Naive B cell (primary cell): ENCODE measurements at regions not wholly inside any gene's neighbourhood (a gene's known extent, or its start where the extent isn't known, plus 50 kb on each side); places are given as distances from the start of the nearest gene placed in this dataset.
"Not testable (repeated sequence)": the region's sequence is repeated elsewhere in the genome, so short reads cannot be mapped to it uniquely, and the experiment has no call there.

Experiments used
- ATAC-seq, 2 donors: fragments of 150-1000 bp; cut with Tn5 transposase; 2 replicates each; pipeline ENCODE4 v1.10.0; 2021; ENCODE audit warnings: low read depth in 2 of 2, mild to moderate bottlenecking in 2 of 2, moderate library complexity in 2 of 2
- DNase-seq: peaks from one replicate; pipeline ENCODE4 v3.0.0; 2022
- H3K27ac Mint-ChIP-seq, 6 donors: one replicate each; pipeline ENCODE4 v1.8.0; 2020 to 2022; ENCODE audit warnings: mild to moderate bottlenecking in 6 of 6, mixed read lengths in 6 of 6, moderate library complexity in 5 of 6, inconsistent platforms in 2 of 6
- H3K27me3 Mint-ChIP-seq, 3 donors: one replicate each; pipeline ENCODE4 v1.8.0; 2021 to 2022; ENCODE audit warnings: mixed read lengths in 3 of 3, mild to moderate bottlenecking in 1 of 3
- H3K36me3 Mint-ChIP-seq, 2 donors: one replicate each; pipeline ENCODE4 v1.8.0; 2020 to 2022; ENCODE audit warnings: mixed read lengths in 2 of 2, inconsistent platforms in 1 of 2, mild to moderate bottlenecking in 1 of 2
- H3K4me1 Mint-ChIP-seq, 3 donors: one replicate each; pipeline ENCODE4 v1.8.0; 2020 to 2022; ENCODE audit warnings: mixed read lengths in 3 of 3, inconsistent platforms in 1 of 3, mild to moderate bottlenecking in 1 of 3, moderate library complexity in 1 of 3
- H3K4me3 Mint-ChIP-seq, 8 donors: one replicate each; pipeline ENCODE4 v1.8.0; 2020 to 2022; ENCODE audit warnings: mild to moderate bottlenecking in 8 of 8, mixed read lengths in 8 of 8, moderate library complexity in 8 of 8, inconsistent platforms in 2 of 8
- H3K9me3 Mint-ChIP-seq, 7 donors: one replicate each; pipeline ENCODE4 v1.8.0; 2020 to 2022; ENCODE audit warnings: mixed read lengths in 7 of 7, mild to moderate bottlenecking in 5 of 7, inconsistent platforms in 2 of 7, moderate library complexity in 1 of 7

GRCh38 chr4:72779241-72779640 is 210.2 kb upstream of the ADAMTS3 start:
- no peaks in the 10 kb centered on the region for H3K4me1 Mint-ChIP-seq
- no peaks in the 10 kb centered on the region for H3K36me3 Mint-ChIP-seq
- H3K27ac Mint-ChIP-seq: no peak overlapping the region
- DNase-seq: no peak
- no peak for ATAC-seq
- H3K9me3 Mint-ChIP-seq: peaks cover 2 to 10% (median 5%) of the 10 kb centered on the region in 7 donors
- H3K4me3 Mint-ChIP-seq: no peak overlapping the region
- H3K27me3 Mint-ChIP-seq: no peaks in the 10 kb centered on the region

GRCh38 chr4:72777436-72777835 is 208.4 kb upstream of the ADAMTS3 start:
- Mint-ChIP-seq H3K9me3 (peaks cover 2 to 10% (median 5%) of the 10 kb centered on the region in 7 donors), H3K36me3 (no peaks in the 10 kb centered on the region), H3K27ac (no peak overlapping the region), H3K4me3 (no peak overlapping the region), H3K4me1 (no peaks in the 10 kb centered on the region), H3K27me3 (no peaks in the 10 kb centered on the region)
- ATAC-seq (no peak), DNase-seq (no peak)

GRCh38 chr4:72770708-72771107 is 201.7 kb upstream of the ADAMTS3 start:
- no peaks in the 10 kb centered on the region for H3K27me3 Mint-ChIP-seq
- H3K4me3 Mint-ChIP-seq: no peak overlapping the region
- no peaks in the 10 kb centered on the region for H3K36me3 Mint-ChIP-seq
- H3K4me1 Mint-ChIP-seq: no peaks in the 10 kb centered on the region
- ATAC-seq: no peak
- H3K9me3 Mint-ChIP-seq: peaks cover 0 to 2% (median 0%) of the 10 kb centered on the region in 7 donors
- DNase-seq: no peak
- H3K27ac Mint-ChIP-seq: no peak overlapping the region

GRCh38 chr4:72768364-72768763 is 199.3 kb upstream of the ADAMTS3 start:
- no peak for DNase-seq
- Mint-ChIP-seq H3K4me3 (no peak overlapping the region), H3K9me3 (peaks cover 0 to 4% (median 0%) of the 10 kb centered on the region in 7 donors), H3K27me3 (no peaks in the 10 kb centered on the region), H3K27ac (no peak overlapping the region), H3K4me1 (no peaks in the 10 kb centered on the region), H3K36me3 (no peaks in the 10 kb centered on the region)
- ATAC-seq: no peak

GRCh38 chr4:72767618-72768302 is 198.7 kb upstream of the ADAMTS3 start:
- H3K4me3 Mint-ChIP-seq: no peak overlapping the region
- ATAC-seq: no peak
- no peaks in the 10 kb centered on the region for H3K4me1 Mint-ChIP-seq
- no peaks in the 10 kb centered on the region for H3K27me3 Mint-ChIP-seq
- H3K9me3 Mint-ChIP-seq: peaks cover 0 to 4% (median 0%) of the 10 kb centered on the region in 7 donors
- no peak for DNase-seq
- no peaks in the 10 kb centered on the region for H3K36me3 Mint-ChIP-seq
- no peak overlapping the region for H3K27ac Mint-ChIP-seq

GRCh38 chr4:72765788-72766187 is 196.8 kb upstream of the ADAMTS3 start:
- not testable (repeated sequence) for H3K4me3 Mint-ChIP-seq, ATAC-seq, H3K4me1 Mint-ChIP-seq

GRCh38 chr4:72761368-72762038 is 192.5 kb upstream of the ADAMTS3 start:
- Mint-ChIP-seq H3K4me1 (no peaks in the 10 kb centered on the region), H3K9me3 (peaks cover 0 to 10% (median 4%) of the 10 kb centered on the region in 7 donors), H3K27me3 (no peaks in the 10 kb centered on the region), H3K27ac (no peak overlapping the region), H3K4me3 (no peak overlapping the region), H3K36me3 (no peaks in the 10 kb centered on the region)
- DNase-seq (no peak), ATAC-seq (no peak)

More at GRCh38 chr4:72765788-72766187, 196.8 kb upstream of the ADAMTS3 start:
- H3K36me3 Mint-ChIP-seq, H3K9me3 Mint-ChIP-seq, H3K27me3 Mint-ChIP-seq, DNase-seq, H3K27ac Mint-ChIP-seq: not testable (repeated sequence)

- H3K36me3 Mint-ChIP-seq, H3K27me3 Mint-ChIP-seq, ATAC-seq, H3K27ac Mint-ChIP-seq, H3K4me3 Mint-ChIP-seq, DNase-seq, H3K4me1 Mint-ChIP-seq: not testable (repeated sequence)
- H3K9me3 Mint-ChIP-seq: peaks cover 18 to 61% (median 35%) of the 10 kb centered on the region in 7 donors
Measured at GRCh38 chr4:72753414-72753813, 184.4 kb upstream of the ADAMTS3 start.

- H3K4me3 Mint-ChIP-seq: no peak overlapping the region
- no peaks in the 10 kb centered on the region for H3K27me3 Mint-ChIP-seq
- ATAC-seq (no peak), DNase-seq (no peak)
- peaks cover 3 to 12% (median 7%) of the 10 kb centered on the region in 7 donors for H3K9me3 Mint-ChIP-seq
- H3K27ac Mint-ChIP-seq: no peak overlapping the region
- no peaks in the 10 kb centered on the region for H3K4me1 Mint-ChIP-seq
- H3K36me3 Mint-ChIP-seq: no peaks in the 10 kb centered on the region
Measured at GRCh38 chr4:72744103-72744725, 175.2 kb upstream of the ADAMTS3 start.

- Mint-ChIP-seq H3K9me3 (peaks cover 0 to 7% (median 4%) of the 10 kb centered on the region in 7 donors), H3K27ac (no peak overlapping the region), H3K4me1 (no peaks in the 10 kb centered on the region)
Measured at GRCh38 chr4:72743078-72743477, 174.1 kb upstream of the ADAMTS3 start.

DNA sequence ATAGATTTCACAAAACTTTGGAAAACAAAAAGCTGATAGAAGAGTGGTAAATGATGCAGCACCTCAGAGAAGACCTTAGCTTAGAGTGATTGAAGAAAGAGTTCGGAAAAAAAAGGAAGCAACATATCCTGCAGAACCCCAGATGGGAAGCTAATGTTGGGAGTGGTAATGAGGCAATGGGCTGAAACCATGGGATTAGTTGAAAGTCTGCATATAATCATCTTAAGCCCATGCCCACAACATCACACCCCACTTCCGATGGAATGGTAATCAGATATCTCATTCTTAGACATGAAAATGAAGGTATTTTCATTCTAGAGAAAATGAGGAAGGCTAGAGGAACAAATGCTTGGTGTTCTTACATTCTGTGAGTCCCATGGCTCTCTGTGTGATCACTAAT is 146.3 kb upstream of the ADAMTS3 start:
- H3K9me3 Mint-ChIP-seq: peaks cover 0 to 2% (median 0%) of the 10 kb centered on the region in 7 donors
- no peaks in the 10 kb centered on the region for H3K36me3 Mint-ChIP-seq
- no peak overlapping the region for H3K27ac Mint-ChIP-seq
- H3K4me1 Mint-ChIP-seq: no peaks in the 10 kb centered on the region
- H3K27me3 Mint-ChIP-seq: peaks cover 0 to 6% (median 4%) of the 10 kb centered on the region in 3 donors
- ATAC-seq (no peak), DNase-seq (no peak)
- H3K4me3 Mint-ChIP-seq: no peak overlapping the region

More at GRCh38 chr4:72743078-72743477, 174.1 kb upstream of the ADAMTS3 start:
- Mint-ChIP-seq H3K27me3 (no peaks in the 10 kb centered on the region), H3K36me3 (no peaks in the 10 kb centered on the region), H3K4me3 (no peak overlapping the region)
- no peak for ATAC-seq
- no peak for DNase-seq

DNA sequence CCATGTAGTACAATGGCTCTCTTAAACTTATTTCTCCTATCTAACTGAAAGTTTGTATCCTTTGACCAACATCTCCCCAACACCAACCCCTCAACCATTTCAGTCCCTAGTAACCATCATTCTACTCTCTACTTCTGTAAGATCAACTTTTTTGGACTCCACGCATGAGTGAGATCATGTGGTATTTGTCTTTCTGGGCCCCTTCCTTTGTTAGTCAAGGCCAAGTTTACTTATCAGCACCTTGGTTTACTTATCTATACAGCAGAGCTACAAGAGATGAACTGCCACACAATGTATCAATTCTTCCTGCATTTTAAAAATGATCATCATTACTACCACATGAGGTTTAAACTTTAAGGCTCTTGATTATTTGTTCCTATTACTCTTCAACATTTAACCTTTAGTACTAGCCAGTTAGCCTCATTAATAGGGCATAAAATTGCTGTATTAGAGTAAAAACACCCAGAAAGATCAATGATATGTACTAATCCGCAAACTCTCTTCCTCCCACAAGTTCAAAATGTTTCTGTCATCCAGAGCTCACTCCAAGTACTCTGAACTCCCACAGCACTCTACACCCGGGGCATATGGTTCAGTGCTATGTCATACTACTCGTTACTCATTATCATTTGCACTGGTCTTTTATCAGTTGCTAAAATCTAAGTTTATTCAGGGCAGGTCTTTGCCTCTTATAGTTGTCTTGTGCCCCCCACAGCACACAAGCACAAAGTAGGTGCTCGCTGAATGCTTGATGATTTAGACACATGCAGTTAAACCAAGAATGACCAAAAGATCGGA is 145.7 kb upstream of the ADAMTS3 start:
- DNase-seq: no peak
- ATAC-seq: no peak
- Mint-ChIP-seq H3K4me1 (no peaks in the 10 kb centered on the region), H3K27me3 (peaks cover 0 to 6% (median 4%) of the 10 kb centered on the region in 3 donors), H3K36me3 (no peaks in the 10 kb centered on the region), H3K27ac (no peak overlapping the region), H3K9me3 (peaks cover 0 to 2% (median 0%) of the 10 kb centered on the region in 7 donors), H3K4me3 (no peak overlapping the region)

DNA sequence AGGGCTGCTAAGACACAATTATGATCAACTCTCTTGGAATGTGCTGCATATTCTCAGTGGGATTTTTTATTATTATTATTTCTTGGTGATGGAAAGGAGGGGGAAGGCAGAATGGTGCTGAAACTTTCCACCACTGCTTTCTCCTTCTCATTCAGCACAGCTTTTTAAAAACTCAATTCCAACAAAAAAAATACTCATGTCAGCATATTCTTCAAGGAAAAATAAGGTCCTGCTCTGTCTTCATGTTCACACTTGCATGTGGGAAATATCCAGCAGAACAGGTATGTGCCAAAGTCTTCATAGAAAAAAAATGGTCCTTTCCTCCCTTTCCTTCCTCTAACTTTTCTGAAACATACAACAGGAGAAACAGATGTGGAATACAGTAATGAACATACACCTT is 144.0 kb upstream of the ADAMTS3 start:
- DNase-seq (no peak), ATAC-seq (no peak)
- H3K27me3 Mint-ChIP-seq: peaks cover 0 to 6% (median 4%) of the 10 kb centered on the region in 3 donors
- no peaks in the 10 kb centered on the region for H3K4me1 Mint-ChIP-seq
- no peak overlapping the region for H3K4me3 Mint-ChIP-seq
- peaks cover 0 to 2% (median 0%) of the 10 kb centered on the region in 7 donors for H3K9me3 Mint-ChIP-seq
- H3K27ac Mint-ChIP-seq: no peak overlapping the region
- H3K36me3 Mint-ChIP-seq: no peaks in the 10 kb centered on the region
